ENCODE measurements at regions not wholly inside any gene's neighbourhood (a gene's known extent, or its start where the extent isn't known, plus 50 kb on each side); places are given as distances from the start of the nearest gene placed in this dataset.

- WGBS, 2 donors = 68 to 84% methylated on average over 2 of the region's 2 CpGs
- ATAC-seq (ENCODE audit: insufficient read depth, low FRiP score) = no peak
Measured at GRCh38 chr16:51365715-51366114, 214.6 kb upstream of the SALL1 start.

DNA sequence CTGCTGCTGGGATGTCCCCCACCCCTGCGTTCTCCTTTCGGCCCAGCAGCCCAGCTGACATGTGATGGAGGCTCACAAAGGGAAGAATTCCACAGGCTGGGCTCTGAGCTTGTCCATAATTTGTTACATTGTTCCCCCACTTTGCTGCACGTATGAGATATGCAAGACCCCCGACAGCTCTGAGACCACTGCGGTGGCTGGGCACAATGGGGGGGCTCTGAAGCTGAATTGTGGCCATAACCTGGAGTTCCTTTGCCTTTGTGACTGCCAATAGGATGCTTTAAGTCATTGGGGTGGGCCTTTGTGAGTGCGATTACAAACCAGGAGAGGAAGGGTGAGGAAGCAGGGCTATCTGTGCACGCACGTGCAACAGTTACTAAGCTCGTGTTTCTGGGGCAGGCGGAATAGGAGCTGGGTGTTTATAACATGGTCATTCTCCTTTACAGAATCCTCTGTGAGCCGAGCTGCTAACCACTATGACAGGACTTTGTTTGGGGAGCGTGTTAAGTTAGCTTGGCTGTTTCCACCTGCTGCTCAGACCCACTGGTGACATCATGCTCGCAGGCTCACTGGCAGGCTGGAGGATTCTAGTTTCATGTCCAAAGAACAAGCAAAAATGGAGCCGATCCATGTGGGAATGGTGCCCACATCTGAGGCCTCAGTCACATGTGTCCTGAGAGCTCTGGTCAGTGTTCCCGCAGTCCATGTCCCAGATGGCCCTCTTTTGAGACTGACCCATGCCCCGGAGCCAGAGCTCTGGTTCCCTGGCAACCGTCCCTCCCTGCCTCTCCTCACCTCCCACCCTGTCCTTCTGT lies 208.3 kb upstream of the SALL1 start:
- DNase-seq = peak in 1 of 3 donors; percentile 8
- Histone ChIP-seq H3K4me1 (ENCODE audit: control insufficient read depth in 5 of 5, insufficient read depth in 5 of 5, low read length in 5 of 5) (no peaks in the 10 kb centered on the region), H3K4me3 (no peak overlapping the region), H3K36me3 (ENCODE audit: control insufficient read depth in 4 of 4, insufficient read depth in 4 of 4, low read length in 4 of 4) (no peaks in the 10 kb centered on the region), H3K9ac (ENCODE audit: insufficient read depth in 1 of 2, low read length in 2 of 2) (no peak overlapping the region), H3K27me3 (ENCODE audit: control insufficient read depth in 3 of 3, insufficient read depth in 3 of 3, low read length in 2 of 3) (peaks cover 0 to 7% (median 4%) of the 10 kb centered on the region in 3 donors), H3K9me3 (ENCODE audit: control insufficient read depth in 4 of 4, insufficient read depth in 3 of 4, low read length in 3 of 4) (peaks cover 0 to 1% (median 0%) of the 10 kb centered on the region in 4 donors), H3K27ac (ENCODE audit: low read depth in 1 of 2, low read length in 1 of 2) (no peak overlapping the region)
- no peak for TF ChIP-seq CTCF (IDR thresholded peaks at IDR 0.05; ENCODE audit: control extremely low read depth, extremely low read depth)
- ATAC-seq (ENCODE audit: insufficient read depth, low FRiP score) = no peak
- WGBS, 2 donors = 56 to 59% methylated on average over 17 of the region's 17 CpGs

More at GRCh38 chr16:51365715-51366114, 214.6 kb upstream of the SALL1 start:
- no peak for DNase-seq
- H3K27ac ChIP-seq (ENCODE audit: low read depth in 1 of 2, low read length in 1 of 2) = no peak overlapping the region
- no peaks in the 10 kb centered on the region for H3K4me1 ChIP-seq (ENCODE audit: control insufficient read depth in 5 of 5, insufficient read depth in 5 of 5, low read length in 5 of 5)
- H3K9ac ChIP-seq (ENCODE audit: insufficient read depth in 1 of 2, low read length in 2 of 2) = no peak overlapping the region
- H3K4me3 ChIP-seq = no peak overlapping the region
- no peaks in the 10 kb centered on the region for H3K9me3 ChIP-seq (ENCODE audit: control insufficient read depth in 4 of 4, insufficient read depth in 3 of 4, low read length in 3 of 4)
- H3K27me3 ChIP-seq (ENCODE audit: control insufficient read depth in 3 of 3, insufficient read depth in 3 of 3, low read length in 2 of 3) = peaks cover 0 to 2% (median 0%) of the 10 kb centered on the region in 3 donors
- H3K36me3 ChIP-seq (ENCODE audit: control insufficient read depth in 4 of 4, insufficient read depth in 4 of 4, low read length in 4 of 4) = no peaks in the 10 kb centered on the region
- TF ChIP-seq CTCF (IDR thresholded peaks at IDR 0.05; ENCODE audit: control extremely low read depth, extremely low read depth) = no peak

- Histone ChIP-seq H3K4me1 (ENCODE audit: control insufficient read depth in 5 of 5, insufficient read depth in 5 of 5, low read length in 5 of 5) (no peaks in the 10 kb centered on the region), H3K36me3 (ENCODE audit: control insufficient read depth in 4 of 4, insufficient read depth in 4 of 4, low read length in 4 of 4) (no peaks in the 10 kb centered on the region), H3K27me3 (ENCODE audit: control insufficient read depth in 3 of 3, insufficient read depth in 3 of 3, low read length in 2 of 3) (peaks cover 0 to 10% (median 3%) of the 10 kb centered on the region in 3 donors), H3K4me3 (no peak overlapping the region), H3K9ac (ENCODE audit: insufficient read depth in 1 of 2, low read length in 2 of 2) (no peak overlapping the region), H3K9me3 (ENCODE audit: control insufficient read depth in 4 of 4, insufficient read depth in 3 of 4, low read length in 3 of 4) (peaks cover 0 to 1% (median 0%) of the 10 kb centered on the region in 4 donors), H3K27ac (ENCODE audit: low read depth in 1 of 2, low read length in 1 of 2) (no peak overlapping the region)
- no peak for TF ChIP-seq CTCF (IDR thresholded peaks at IDR 0.05; ENCODE audit: control extremely low read depth, extremely low read depth)
- ATAC-seq (ENCODE audit: insufficient read depth, low FRiP score) (no peak), DNase-seq (no peak)
Measured at GRCh38 chr16:51357839-51358238, 206.8 kb upstream of the SALL1 start.

All from lung (tissue), 11 donors.